ES-I3 (cell line): ENCODE measurements at regions not wholly inside any gene's neighbourhood (a gene's known extent, or its start where the extent isn't known, plus 50 kb on each side); places are given as distances from the start of the nearest gene placed in this dataset.
A peak's percentile ranks its signal among the peaks of the same experiment; 100 is the strongest.
"Not testable (repeated sequence)": the region's sequence is repeated elsewhere in the genome, so short reads cannot be mapped to it uniquely, and the experiment has no call there.

ENCODE experiments used
- H3K36me3 ChIP-seq: 2 replicates; pipeline ENCODE4 v1.6.1; 2013; ENCODE audit warnings: mild to moderate bottlenecking, low read length, control low read depth, moderate library complexity; ENCODE audit not compliant: insufficient read depth
- H3K4me1 ChIP-seq: 2 replicates; pipeline ENCODE4 v1.6.1; 2013; ENCODE audit warnings: mild to moderate bottlenecking, control low read depth, low read length; ENCODE audit not compliant: insufficient read depth
- H3K9ac ChIP-seq: 2 replicates; pipeline ENCODE4 v1.6.1; 2013; ENCODE audit warnings: low read depth, mild to moderate bottlenecking, low read length, moderate library complexity
- H3K9me3 ChIP-seq: 2 replicates; pipeline ENCODE4 v1.6.1; 2013; ENCODE audit warnings: mild to moderate bottlenecking, low read length, moderate library complexity; ENCODE audit not compliant: control insufficient read depth, insufficient read depth

DNA sequence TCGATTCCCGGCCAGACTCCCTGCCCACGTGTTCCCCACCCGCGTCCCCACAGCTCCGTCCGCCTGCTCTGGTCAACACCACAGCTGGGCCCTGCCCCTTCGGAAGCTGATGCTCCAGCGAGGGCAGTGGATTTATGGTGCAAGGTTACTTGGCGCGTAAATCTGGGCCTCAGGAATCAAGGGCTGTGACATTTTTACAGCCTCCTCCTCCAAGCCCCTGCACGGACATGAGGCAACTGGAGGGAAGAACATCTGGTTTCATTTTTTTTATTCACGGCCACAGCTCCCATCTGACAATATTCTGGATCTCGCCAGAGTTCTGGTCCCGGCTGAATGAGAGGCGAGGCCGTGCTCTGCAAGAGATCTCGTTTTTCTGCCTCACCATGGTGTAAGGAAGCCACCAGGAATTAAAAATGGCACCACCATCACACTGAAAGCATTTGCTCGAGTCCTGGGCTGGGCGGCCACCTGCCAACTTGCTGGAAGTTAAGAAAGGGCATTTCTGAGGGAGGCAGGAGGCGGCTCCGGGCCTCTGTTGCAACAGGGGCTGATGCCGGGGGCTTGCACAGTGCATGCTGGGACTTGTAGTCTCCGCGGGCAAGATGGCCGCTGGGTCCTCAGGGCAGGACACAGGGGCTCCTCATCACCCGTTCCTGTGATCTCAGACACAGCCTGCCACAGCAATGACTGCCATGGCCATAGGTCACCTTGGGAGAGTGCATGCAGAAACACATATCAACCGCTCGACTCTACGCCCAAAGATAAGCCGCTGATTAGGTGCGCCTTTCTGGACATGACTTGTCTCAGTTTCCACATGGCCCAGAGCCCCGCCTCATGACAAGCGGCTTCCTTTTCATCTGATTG is 148.5 kb downstream of the LY86 start:
- Histone ChIP-seq H3K9ac (peak overlapping the region; percentile 5; the same call in 1 of the 2 replicates), H3K9me3 (no peaks in the 10 kb centered on the region), H3K36me3 (no peaks in the 10 kb centered on the region), H3K4me1 (peaks cover 10% of the 10 kb centered on the region)

DNA sequence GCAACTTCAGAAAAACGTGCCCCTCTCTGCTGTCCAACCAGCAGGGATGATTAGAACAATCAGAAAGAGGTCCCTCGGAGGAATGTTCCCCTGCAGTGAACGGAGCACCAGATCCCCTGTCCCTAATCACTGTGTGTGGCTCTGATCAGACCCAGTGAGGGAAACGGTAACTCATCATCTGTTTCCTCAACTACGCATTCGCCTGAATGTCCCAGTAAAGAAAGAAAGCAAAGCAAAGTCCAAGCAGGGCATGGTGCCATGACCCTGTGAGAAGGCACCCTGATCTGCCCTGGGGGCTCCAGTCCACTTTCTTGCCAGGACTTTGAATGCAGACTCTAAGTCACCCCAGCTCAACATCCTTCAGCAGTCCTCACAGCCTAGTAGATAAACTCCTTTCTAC is 149.2 kb downstream of the LY86 start:
- no peak overlapping the region for H3K9ac ChIP-seq
- no peaks in the 10 kb centered on the region for H3K36me3 ChIP-seq
- peaks cover 13% of the 10 kb centered on the region for H3K4me1 ChIP-seq
- no peaks in the 10 kb centered on the region for H3K9me3 ChIP-seq

DNA sequence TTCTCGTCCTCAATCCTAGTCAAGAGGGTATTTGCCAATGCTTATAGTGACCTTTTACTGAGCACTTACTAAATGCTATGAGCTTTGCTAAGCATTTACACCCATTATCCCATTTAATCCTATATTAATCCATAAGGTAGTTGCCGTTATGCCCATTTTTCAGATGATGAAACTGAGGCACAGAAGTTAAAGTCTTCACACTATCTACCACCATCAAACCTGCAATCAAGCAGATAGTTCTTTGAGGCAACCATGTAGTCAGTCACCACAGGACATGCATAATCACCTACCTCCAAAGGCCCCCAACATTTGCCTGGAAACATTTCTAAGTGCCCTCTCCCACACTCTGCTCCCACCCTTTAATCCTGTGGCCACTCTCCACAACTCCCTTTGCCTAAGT is 149.6 kb downstream of the LY86 start:
- H3K4me1 ChIP-seq: peaks cover 14% of the 10 kb centered on the region
- H3K36me3 ChIP-seq: no peaks in the 10 kb centered on the region
- no peaks in the 10 kb centered on the region for H3K9me3 ChIP-seq
- H3K9ac ChIP-seq: no peak overlapping the region

DNA sequence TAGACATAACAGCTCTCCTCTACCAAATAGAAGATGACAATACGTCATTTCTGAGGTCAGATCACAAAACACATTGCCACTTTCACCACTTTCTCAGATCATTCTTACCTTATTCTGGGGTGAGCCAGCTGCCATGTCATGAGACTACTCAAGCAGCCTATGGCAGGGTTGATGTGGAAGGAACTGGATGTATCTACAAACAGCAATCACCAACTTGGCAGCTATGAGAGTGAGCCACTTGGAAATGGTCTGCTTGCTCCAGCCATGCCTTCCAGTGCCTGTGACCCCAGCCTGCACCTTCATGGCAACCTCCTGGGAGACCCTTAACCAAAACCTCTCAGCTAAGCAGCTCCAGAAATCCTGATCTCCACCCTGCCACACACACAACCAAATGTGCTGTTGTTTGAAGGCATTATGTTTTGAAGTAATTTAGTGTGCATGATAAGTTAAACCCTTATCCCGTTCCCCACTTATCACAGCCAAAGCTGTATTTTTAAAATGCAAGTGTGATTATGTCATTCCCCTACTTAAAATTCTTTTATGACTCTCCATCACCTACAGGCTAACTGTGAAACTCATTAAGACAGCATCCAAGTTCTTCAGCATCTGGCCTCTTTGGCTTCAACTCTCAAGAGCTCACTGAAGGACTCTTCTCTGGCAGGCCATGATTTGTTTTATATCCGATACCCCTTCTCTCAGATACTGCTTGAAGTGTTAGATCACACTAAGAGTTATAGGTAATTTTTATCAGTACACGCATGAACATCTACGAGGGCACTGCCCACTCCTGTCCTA is 150.6 kb downstream of the LY86 start:
- no peaks in the 10 kb centered on the region for H3K9me3 ChIP-seq
- no peak overlapping the region for H3K9ac ChIP-seq
- H3K36me3 ChIP-seq: no peaks in the 10 kb centered on the region
- peaks cover 14% of the 10 kb centered on the region for H3K4me1 ChIP-seq

DNA sequence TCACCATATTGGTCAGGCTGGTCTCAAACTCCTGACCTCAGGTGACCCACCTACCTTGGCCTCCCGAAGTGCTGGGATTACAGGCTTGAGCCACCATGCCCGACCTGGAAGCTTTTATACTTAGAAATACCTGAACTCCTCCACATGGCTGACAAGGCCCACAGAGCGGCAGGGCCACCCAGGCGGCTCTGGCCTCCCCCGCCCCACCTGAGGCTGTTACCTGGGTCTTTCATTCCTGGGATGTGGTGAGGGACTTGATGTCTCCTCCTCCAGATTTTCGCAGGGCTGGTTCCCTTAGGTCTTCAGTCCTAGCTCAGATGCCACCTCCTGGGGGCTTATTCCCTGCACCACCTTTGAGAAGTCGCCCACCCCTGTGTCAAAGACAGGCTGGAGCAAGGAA is 152.1 kb downstream of the LY86 start:
- Histone ChIP-seq H3K9me3 (no peaks in the 10 kb centered on the region), H3K9ac (no peak overlapping the region), H3K36me3 (no peaks in the 10 kb centered on the region), H3K4me1 (peaks cover 14% of the 10 kb centered on the region)

DNA sequence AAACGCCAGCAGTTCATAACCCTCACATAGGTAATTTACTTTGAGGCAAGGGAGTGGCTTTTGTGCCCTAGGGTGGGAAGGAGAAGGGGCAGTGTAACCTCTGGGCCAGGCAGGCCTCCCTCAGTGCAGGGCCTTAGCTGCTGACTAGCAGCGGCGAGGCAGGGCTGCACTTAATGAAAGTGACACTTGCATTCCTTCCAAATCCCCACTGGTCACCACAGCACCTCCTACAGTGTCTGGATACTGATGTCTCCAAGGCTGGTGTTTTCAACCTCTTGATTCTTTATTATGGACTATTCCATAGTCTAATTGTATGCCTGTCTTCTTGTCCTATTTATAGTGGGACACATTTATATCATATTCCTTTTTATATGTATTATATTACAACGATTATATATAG is 152.7 kb downstream of the LY86 start:
- Histone ChIP-seq H3K36me3 (no peaks in the 10 kb centered on the region), H3K4me1 (peaks cover 14% of the 10 kb centered on the region), H3K9me3 (no peaks in the 10 kb centered on the region), H3K9ac (no peak overlapping the region)

DNA sequence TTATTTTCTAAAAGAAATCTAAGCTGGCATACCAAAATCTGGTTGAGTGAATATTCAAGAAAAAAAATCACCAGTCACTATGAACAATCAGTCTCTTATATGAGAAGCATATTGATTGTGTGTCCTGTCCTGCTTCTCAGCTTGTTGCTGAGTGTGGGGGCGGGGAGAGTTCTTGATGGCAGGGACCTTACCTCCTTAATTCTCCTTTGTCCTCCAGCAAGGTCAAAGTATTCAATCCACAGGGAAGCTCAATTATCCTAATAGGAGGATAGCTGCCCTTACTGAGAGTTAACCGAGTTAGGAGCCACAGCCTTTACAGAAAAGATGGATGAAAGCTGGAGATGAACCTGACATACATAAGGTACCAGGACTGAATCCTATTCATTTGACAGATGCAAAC is 154.0 kb downstream of the LY86 start:
- H3K9me3 ChIP-seq: no peaks in the 10 kb centered on the region

DNA sequence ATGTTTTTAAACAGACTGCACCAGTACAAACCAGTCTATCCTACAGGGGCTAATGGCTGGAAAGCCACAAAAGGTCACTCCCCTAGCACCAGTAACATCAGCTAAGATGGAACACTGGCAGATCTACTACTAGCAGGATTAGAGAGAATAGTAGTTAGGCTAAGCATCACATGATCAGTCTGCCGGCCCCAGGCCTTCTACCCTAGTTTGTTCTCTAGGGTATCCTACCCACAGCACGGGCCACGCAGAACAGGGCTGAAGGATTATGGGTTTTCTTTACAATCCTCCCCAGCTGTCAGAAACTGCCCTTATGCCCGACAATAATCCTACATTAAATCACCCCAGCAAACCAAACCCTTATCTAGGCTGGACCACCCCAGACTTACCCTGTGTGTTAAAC is 156.0 kb downstream of the LY86 start:
- Histone ChIP-seq H3K9ac (no peak overlapping the region), H3K4me1 (peaks cover 20% of the 10 kb centered on the region), H3K36me3 (no peaks in the 10 kb centered on the region), H3K9me3 (no peaks in the 10 kb centered on the region)

More for the DNA sequence above, 154.0 kb downstream of the LY86 start:
- Histone ChIP-seq H3K9ac (no peak overlapping the region), H3K36me3 (no peaks in the 10 kb centered on the region), H3K4me1 (peaks cover 10% of the 10 kb centered on the region)

DNA sequence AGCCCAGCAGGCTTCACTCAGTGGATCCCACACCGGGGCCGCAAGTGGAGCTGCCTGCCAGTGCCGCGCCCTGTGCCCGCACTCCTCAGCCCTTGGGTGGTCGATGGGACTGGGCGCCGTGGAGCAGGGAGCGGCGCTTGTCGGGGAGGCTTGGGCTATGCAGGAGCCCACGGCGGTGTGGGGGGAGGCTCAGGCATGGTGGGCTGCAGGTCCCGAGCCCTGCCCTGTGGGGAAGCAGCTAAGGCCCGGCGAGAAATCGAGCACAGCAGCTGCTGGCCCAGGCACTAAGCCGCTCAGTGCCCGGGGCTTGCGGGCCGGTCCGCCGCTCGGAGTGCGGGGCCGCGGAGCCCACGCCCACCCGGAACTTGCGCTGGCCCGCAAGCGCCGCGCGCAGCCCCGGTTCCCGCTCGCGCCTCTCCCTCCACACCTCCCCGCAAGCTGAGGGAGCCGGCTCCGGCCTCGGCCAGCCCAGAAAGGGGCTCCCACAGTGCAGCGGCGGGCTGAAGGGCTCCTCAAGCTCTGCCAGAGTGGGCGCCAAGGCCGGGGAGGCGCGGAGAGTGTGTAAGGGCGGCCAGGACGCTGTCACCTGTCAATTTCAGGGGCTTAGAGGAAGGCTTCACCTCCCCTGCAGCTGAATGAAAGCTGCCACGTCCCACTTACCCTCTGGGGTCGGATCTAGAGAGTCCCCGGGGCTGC is 157.3 kb downstream of the LY86 start:
- H3K9me3 ChIP-seq, H3K9ac ChIP-seq, H3K36me3 ChIP-seq: not testable (repeated sequence)
- peaks cover 29% of the 10 kb centered on the region for H3K4me1 ChIP-seq

DNA sequence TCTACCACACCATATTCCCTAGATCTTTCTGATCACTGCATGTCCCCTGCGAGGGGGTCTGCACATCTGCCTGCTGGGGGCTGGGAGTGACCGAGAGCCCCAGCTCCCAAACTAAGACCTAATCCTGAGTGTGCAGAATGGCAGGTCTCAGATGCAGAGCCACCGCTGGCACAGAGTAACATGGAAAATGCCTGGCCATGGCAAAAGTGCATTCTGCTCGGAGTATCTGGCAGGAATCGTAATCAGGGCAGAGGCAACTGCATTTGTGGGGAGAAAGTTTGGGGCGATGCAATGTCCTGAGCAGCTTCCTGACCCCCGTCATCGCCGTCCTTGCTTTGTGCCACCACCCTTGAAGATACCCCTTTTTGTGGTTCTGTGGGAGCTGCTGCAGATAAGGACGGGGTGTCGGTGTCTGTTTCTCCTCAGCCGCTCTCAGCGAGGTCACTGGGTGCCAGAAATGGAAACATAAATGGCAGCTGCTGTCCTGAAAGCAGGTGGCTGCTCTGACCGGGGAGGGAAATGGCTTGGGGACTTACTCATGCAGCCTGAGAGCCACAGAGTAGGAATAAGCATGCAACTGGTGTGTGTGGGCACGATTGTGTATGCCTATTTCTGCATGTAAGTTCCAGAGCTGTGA is 157.9 kb downstream of the LY86 start:
- H3K9me3 ChIP-seq: no peaks in the 10 kb centered on the region
- H3K4me1 ChIP-seq: peaks cover 28% of the 10 kb centered on the region
- no peak overlapping the region for H3K9ac ChIP-seq
- no peaks in the 10 kb centered on the region for H3K36me3 ChIP-seq

DNA sequence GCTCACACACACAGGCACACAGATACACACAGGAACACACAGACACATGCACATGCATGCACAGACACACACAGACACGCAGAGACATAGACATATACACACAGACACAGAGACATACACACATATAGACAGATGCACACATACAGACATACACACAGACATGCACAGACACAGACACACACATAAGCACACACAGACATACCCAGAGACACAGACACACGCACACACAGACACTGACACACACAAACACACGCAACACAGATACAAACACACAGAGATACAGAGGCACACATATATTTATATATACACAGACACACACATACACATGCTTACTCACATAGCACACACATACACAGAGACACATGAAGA is 158.4 kb downstream of the LY86 start:
- no peak overlapping the region for H3K9ac ChIP-seq
- no peaks in the 10 kb centered on the region for H3K9me3 ChIP-seq
- H3K36me3 ChIP-seq: no peaks in the 10 kb centered on the region
- H3K4me1 ChIP-seq: peaks cover 28% of the 10 kb centered on the region

DNA sequence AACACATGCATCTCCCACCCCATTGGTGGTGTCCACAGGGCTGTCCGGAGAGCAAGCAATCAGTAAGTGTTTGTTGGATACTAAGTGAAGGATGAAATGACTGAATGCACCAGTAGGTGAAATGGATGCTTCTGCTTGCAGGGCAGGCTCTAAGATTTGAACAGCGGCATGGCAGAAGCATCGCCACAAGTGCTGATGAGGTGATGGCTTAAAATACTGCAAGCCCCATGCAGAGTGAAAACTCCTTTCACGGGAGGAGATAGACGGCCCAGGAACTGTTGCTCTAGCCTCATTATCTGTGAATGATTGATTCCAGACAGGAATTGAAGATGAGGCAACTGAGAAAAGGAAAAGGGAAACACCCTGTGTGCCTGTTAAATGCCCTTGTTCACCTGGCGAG is 158.9 kb downstream of the LY86 start:
- Histone ChIP-seq H3K9me3 (no peaks in the 10 kb centered on the region), H3K36me3 (no peaks in the 10 kb centered on the region), H3K4me1 (peaks cover 28% of the 10 kb centered on the region), H3K9ac (no peak overlapping the region)

DNA sequence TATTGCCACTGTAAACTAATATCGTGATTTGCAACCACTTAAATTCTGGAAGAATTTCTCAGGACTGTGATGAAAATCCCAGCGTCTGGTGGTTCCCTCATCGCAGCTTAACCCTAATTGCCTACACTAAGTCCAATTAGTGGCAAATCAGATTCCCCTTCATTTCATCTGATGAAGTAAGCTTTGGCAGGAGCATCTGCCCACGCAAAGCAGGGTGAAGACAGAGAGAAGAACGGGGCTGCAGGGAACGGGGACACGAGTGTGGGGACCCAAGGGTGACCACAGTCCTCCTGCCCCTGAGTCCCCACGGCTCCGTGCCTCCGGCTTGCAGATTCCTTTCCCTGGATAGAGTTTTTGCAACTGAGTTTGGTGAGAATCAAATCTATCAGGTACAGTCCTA is 159.5 kb downstream of the LY86 start:
- H3K9ac ChIP-seq: no peak overlapping the region

More for the DNA sequence above, 159.5 kb downstream of the LY86 start:
- no peaks in the 10 kb centered on the region for H3K36me3 ChIP-seq
- H3K4me1 ChIP-seq: peaks cover 28% of the 10 kb centered on the region
- H3K9me3 ChIP-seq: no peaks in the 10 kb centered on the region
